ENCODE measurements at regions not wholly inside any gene's neighbourhood (a gene's known extent, or its start where the extent isn't known, plus 50 kb on each side); places are given as distances from the start of the nearest gene placed in this dataset.

GRCh38 chr14:66404051-66404545 is 82.1 kb upstream of the CCDC196 start:
- TF ChIP-seq CTCF (IDR thresholded peaks at IDR 0.05) (no peak), POLR2A (IDR thresholded peaks at IDR 0.05) (no peak)

Measured in uterus (tissue), 2 donors.